ENCODE measurements at regions not wholly inside any gene's neighbourhood (a gene's known extent, or its start where the extent isn't known, plus 50 kb on each side); places are given as distances from the start of the nearest gene placed in this dataset.

DNA sequence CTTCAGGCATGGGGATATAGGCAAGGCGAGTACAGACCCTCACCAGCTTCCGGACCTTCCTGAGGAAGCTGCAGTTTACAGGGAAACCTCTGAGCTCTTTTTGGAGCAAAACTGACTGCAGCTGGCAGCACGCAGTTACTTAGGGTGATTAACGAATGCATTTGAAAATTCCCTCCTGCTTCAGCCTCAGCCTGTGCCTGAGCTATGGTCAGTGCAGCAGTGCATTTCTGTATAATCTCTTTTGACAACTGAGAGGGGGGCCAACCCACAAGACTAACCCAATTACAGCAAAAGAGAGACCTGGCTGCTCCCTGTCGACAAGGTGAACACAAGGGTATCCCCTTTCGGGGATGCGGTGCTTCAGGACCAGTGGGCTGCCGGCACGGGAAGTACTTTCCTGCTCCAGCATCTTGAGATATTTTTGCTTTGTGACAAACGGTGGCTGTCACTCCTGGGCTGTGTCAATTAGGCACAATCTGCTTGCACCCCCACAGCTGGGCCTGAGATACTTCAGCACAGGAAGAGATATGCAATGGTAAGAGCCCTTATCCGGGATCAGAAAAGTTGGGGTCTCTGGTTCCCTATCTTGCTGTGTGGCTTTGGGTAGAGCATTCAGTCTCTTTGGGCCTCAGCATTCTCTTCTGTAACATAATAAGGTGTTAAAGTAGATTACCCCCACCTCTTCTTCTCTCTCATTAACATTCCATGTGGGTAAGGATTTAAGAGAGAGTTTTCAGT, 141.0 kb downstream of the TMEM17 start:
- DNase-seq: peak; percentile 59

DNA sequence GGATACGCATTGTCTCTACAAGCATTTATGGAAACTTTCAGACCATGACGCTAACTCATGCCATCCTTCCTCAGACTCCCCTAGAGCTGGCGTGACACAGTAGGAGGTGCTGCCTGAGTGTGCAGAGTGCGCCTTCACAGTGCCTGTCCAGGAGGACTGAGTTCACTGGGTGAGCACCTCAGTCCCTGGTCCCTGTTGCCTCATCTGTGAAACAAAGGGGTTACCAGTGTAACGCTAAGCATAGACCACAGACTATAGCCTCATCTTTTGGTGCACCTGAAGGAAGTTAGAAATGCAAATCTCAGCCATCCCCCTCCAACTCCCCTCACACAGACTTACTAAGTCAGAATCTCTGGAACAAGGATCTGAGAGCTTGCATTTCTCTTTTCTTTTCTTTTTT, 142.8 kb downstream of the TMEM17 start:
- DNase-seq: no peak

DNA sequence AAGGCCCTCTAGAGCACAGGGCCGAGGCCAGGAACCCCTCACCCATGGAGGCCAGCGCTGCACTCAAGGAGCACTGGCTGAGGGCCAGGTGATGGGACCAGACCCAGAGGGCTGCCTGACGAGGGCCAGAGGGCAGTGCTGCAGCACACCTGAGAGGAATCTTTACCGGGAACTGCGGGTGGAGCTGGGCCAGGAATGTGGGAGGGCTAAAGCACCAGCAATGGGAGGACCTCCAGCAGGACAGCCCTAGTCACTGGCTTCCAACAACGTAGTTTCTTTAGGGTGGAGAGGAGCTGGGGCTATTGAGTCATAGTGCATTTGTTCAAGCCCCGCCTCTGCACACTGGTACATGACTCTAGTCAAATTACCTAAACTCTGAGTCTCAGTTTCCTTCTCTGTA, 143.4 kb downstream of the TMEM17 start:
- no peak for DNase-seq

DNA sequence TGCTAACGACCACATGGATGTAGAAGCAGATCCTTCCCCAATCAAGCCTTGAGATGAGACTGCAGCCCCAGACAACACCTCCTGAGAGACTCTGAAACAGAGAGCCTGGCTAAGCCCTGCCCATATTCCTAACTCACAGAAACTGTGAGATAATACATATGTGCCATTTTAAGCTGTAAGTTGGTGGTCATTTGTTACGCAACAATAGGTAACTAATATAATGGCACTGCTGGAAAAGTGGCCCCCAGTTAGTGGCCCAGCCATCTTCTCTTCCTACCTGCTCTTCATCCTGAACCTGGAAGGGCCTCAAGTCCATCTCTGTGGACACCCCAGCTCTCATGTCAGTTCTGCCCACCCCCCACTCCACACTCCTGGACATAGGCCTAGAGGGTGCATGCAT, 144.0 kb downstream of the TMEM17 start:
- DNase-seq: no peak

DNA sequence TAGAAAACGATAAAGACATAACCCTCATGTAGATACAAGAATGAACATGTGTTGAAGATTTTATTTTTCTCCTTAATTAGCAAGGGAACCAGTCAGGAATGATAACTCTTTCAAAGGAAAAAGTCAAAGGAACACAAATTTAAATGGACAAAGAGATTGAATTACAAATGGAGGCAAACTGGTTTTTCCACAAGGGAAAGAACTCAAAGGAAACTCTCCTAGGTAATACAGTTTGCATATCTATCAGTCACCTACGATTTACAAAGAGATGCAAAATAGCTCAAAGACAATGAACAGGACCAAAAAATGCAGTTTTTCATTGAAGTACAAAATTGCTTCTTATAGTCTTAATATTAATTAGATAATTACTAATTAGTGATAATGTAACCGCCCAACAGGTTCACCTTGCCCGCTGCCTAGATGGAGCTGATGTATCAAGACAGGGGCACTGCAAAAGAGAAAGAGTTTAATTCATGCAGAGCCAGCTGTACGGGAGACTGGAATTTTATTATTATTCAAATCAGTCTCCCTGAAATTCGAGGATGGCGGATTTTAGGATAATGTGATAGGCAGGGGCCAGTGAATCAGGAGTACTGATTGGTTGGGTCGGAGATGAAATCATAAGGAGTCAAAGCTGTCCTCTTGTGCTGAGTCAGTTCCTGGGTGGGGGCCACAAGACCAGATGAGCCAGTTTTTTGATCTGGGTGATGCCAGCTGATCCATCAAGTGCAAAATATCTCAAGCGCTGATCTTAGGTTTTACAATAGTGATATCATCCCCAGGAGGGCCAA, 151.0 kb downstream of the TMEM17 start:
- DNase-seq: no peak

DNA sequence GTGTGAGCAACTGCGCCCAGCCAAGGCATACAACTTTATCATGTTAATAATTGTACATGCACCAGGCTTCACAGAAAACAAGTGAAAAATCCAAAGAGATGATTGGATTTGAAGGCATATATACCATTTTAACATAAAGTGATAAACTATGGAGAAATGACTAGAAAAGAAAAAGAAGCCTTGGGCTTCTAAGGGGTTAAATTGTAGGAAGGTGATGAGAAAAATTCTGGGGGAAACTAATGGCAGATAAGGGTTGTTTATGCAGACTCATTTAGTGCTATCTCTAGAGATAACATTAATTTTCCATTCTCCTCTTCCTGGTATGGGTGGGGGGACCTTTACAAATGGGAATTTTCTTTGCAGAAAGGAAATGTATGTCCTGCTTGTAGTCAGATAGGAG, 154.0 kb downstream of the TMEM17 start:
- DNase-seq: no peak

DNA sequence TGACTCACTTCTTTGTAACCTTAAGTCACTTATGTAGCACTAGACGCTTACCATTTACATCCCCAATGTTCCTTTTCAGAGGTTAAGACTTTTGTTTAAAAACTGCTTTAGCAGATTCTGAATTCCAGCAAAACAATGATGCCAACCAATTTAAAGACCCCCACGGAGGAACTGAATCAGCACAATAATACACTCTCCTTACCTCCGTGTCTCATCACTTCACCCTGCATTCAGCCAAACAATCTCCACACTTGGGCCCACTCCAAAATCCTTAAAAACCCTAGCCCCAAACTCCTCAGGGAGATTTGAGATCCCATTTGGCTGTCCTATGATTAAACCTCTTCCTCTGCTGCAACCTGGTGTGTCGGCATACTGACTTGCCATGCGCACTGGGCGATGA, 153.9 kb downstream of the B3GNT2 start:
- no peak for DNase-seq

DNA sequence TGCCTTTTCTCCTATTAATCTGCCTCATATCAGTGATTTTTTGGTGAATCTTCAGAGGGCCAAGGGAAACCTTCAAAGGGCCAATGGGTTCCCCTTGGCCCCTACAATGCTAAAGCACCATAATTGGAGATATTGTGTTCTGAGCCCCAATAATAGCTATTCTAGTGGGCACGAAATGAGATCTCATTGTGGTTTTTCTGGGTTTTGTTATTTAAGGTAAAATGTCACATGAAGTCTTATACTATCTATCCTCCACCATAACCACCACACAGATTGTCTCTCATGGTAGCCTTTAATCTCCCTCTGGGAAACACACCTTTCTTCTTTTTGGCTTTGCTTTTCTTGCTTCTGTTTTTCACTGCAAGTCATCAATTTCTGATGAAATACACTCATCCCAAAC, 152.8 kb downstream of the B3GNT2 start:
- DNase-seq: no peak

DNA sequence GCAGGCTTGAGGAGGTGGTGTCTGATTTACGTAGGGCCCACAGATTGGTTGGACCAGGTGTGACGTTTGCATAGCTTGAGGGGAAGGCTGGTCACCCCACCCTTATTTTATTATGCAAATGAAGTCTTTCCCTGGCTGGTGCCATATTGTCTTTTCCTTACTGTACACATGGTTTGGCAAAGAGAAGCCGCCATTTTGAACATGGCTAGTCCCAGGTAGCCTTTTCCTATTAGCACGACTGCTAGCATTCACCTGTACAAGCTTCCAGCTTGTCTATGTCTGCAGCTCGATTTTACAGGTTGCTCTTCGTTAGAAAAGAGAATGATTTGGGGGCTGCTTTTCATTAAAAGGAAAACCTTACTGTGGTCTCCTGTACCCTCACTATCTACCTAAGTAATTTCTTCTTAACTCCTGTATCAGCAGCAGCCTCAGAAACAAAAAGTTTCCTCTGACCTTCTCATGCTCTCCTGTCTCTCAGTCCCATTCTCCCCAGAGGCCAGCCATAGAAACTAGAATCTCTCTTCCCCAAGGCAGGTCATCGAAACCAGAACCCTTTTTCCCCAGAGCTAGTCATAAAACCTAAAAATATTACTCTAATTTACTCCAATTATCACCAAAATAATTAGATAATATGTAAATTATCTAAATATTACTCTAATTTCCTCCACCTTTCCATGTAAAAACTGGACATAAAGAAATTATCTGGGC, 151.8 kb downstream of the B3GNT2 start:
- DNase-seq: no peak

DNA sequence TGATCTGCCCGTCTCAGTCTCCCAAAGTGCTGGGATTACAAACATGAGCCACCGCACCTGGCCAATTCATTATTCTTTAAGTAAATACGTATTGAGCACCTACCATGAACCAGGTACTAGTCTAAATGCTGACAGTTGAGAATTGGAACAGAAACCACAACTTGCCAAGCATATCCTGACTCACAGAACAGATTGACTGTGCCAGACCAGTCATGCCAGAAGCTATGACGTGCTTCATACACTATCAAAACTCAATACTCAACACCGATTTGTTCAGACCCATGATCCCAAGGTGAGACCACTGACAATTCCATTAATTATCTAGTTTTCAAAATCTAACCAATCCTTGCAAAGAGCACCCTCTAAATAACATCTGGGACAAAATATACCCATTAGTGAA, 148.6 kb downstream of the B3GNT2 start:
- DNase-seq: no peak

DNA sequence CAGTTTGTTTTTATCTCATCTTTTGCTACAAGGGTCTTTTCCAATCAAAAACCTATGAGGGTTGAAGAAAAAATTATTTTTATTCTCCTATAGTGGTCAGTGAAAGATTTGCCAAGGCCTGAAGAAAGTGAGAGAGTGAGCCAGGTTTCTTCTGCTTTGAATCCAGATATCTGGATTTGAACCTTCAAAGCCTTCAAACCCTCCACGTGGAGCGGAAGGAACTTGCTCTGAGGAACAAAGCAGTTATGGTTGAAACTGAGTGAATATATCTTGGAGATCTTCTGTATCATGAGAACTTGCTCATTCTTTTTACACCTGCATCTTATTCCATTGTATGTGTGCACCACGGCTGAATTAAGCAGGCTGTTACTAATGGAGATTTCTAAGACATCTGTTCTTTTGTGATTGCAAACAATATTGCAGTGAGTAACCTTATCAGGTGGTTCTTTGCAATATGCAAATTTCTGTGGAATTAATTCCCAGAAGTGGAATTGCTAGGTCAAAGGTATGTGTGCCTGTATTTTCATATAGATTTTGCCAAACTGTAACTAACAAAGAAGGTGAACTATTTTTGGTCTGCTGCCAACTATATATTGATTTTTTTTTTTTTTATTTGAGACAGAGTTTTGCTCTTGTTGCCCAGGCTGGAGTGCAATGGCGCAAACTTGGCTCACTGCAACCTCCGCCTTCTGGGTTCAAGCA, 147.9 kb downstream of the B3GNT2 start:
- DNase-seq: peak; percentile 37

DNA sequence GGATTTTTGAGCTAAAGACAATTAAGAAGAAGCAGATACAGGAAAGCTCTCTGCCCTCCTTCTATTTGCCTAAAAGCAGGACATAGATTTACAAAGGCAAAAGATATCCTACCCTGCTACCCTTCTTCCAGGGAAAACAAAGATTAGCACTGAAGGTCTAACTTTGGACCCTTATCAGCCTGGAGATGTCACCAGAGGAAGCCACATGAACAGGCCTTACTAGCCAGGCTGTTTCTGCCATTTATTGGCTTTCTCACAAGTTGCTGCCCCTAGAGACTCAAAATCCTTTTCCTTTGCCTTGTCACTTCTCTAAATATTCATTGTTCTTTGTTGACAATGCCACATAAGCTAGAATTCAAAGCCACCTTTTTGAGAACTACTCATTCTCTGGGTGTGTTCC, 147.3 kb downstream of the B3GNT2 start:
- DNase-seq: peak; percentile 80

DNA sequence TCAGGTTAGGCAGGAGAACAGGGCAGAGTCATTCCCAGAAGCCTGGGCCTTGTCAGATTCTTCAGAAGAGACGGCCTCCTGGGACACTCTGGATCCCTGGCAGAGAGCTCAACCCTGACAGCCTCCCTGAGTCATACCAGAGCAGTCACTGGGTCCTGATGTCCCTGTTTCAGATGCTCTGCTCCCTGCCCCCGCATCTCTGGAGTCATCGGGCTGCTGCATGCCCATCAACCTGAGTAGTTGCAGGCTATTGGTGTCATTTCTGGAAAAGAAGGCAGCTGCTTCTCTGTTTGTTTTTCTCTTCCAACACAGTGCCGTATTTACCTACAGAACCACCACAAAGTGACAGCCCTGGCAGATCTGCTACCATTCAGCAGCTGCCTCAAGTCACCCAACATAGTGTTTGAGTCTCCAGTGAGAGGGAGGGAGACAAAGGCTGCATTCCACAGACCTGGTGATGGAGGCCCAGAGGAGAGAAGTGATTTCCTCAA, 145.1 kb downstream of the B3GNT2 start:
- no peak for DNase-seq

DNA sequence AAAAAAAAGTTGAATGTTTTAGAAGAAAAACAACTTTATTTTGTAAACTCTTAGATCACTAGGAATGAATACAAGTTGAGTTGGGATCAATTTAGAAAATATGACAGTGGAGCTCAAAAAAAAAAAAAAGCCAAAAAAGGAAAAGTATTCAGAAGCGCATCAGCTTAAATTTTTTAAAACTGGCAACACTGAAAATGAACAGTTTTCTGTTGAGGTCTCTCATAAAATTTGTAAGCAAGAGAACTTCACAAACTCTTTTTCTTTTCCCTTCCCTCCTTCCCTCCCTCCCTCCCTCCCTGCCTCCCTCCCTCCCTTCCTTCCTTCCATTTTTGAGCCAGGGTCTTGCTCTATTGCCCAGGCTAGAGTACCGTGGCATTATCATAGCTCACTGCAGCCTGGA, 143.9 kb downstream of the B3GNT2 start:
- DNase-seq: no peak

DNA sequence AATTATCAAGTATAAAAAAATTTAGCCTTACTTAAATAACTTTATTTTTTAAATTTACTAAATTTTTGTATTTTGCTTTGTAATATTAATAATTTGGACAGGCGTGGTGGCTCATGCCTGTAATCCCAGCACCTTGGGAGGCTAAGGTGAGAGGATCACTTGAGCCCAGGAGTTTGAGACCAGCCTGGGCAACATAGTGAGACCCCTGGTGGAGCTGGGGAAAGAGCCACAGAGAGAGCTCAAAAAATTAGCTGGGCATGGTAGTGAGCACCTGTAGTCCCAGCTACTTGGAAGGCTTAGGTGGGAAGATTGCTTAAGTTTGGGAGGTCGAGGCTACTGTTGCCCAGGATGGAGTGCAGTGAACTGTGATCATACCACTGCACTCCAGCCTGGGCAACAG, 143.5 kb downstream of the B3GNT2 start:
- DNase-seq: no peak

DNA sequence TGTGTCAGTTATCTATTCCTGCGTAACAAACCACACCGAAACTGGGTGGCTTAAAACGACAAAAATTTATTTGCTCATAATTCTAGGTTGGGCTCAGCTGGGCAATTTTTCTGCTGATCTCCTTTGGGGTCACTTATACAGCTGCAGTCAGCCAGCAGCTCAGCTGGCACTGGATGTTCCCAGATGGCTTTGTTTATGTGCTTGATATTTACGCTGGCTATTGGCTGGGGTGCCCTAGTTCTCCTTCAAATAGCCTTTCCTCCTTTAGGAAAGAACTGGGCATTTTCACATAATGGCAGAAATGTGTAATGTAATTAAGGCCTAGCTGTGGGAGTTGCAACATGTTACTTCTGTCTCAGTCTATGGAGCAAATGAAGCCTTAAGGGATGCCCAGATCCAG, 142.2 kb downstream of the B3GNT2 start:
- no peak for DNase-seq

DNA sequence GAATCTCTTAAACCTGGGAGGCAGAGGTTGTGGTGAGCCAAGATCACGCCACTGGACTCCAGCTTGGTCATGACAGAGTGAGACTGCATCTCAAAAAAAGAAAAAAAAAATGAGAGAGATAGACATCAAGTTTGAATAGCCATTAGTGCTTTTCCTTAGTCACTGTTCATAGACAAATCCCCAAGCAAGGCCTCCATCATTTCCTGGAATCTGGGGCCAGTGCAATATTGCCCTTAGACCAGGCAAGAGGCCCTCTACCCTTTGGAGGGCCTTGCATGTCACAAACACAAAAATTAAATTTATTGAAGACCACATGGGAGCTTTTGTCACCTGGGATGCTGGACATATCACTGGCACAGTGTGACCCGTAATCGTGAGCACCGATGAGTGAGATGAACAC, 141.5 kb downstream of the B3GNT2 start:
- no peak for DNase-seq

DNA sequence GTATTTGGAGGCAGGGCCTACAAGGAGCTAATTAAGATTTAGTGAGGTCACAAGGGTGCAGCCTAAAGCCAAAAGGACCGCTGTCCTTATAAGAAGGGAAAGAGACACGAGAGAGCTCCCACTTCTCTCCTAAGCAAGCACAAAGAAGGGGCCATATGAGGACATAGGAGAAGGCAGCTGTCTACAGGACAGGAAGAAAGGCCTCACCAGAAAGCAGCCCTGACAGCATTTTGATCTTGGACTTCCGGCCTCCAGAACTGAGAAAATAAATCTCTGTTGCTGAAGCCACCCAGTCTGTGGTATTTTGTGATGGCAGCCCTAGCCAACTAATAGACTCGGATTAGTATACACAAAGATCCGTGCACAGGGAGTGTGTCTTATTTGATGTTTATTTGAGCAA, 139.7 kb downstream of the B3GNT2 start:
- DNase-seq: no peak

DNA sequence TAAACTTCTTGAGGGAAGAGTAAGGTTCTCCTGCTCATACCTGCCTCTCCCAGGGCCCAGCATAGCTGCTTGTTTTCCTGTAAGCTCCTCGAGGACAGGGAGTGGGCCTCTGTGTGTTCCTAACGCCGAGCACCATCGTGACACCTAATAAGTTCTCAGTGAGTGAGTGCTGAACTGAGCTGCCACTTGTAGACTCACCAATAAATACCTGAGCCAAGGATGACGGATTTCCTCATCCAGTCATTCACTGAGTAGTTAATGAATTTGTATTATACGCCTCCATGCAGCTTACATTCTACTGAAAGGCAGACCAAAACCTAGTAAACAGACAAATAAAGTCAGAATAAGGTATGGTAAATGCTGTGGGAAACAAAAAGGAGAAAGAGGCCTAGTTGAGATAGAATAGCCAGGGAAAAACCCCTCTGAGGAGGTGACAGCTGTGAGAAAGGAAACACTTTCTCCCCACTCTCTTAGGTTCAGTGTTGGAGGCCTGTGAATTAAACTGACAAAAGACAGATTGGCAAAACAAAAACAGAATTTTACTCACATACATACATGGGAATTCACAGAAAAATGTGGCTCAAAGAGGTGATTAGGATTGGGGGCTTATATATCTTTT, 138.6 kb downstream of the B3GNT2 start:
- no peak for DNase-seq

DNA sequence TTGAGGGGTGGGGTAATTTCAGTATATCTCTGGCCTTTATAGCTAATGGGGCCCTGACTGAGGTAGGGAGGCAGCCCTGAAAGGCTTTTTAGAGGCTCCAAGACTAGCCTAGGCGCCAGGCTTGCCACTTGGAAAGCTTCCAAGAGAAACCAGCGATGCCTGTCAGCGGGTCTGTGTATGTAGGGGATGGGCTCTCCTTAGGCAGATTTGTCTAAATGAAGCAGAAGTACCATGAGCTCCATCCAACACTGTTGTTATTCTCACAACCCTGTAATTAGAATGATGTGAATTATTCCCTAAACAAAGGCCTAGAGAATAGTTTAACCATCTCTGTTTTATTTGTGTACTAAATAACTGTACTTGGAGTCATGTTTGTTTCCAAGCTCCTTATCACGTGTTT, 138.1 kb downstream of the B3GNT2 start:
- peak; percentile 69 for DNase-seq

DNA sequence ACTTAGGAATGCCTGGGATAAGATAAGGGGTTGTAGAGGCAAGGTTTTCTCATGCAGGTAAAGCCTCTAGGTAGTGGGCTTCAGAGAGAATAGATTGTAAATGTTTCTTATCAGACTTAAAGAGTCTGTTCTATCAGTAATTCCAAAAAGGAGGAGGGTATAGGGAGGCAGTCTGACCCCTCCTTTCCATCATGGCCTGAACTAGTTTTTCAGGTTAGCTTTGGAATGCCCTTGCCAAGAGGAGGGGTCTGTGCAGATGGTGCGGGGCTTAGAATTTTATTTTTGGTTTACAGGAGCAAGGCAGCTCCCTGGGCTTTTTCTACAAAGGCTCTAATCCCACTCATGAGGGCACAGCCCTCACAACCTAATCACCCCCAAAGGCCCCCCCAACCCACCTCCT, 135.0 kb downstream of the B3GNT2 start:
- DNase-seq: no peak

DNA sequence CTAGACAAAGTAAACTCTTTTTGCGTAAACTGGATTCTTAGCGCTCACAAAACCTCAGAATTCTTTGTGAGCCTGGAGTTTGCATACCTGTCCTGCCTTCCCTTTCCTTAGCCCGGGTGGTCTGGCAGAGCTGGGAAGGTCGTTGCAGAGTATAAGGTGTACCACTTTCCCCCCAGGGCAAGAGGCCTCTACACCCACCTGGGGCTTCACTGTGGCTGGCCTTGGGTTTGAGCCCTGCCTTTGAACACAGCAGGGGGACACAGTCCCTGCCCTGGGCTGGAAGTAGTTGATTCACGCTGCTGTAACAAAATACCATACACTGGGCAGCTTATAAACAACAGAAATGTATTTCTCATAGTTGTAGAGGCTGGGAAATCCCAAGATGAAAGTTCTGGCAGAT, 133.9 kb downstream of the B3GNT2 start:
- DNase-seq: no peak

DNA sequence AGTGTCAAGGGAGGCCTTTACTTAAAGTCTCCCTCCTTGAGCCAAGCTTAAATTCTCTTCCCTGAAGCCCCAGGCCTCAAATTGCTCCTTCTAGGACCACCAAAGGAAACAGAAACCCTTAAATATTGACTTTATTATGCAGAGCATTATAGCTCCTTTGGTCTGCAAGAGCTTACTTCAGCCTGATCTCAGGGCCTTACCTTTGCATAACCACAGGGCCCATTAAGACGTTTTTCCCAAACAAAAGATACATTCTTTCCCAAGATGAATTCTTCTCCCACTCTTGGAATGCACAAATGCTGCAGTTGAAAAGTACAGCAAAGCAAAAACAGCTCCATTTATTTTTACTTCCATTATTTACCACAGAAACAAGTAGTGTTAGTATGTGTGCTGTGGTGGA, 130.8 kb downstream of the B3GNT2 start:
- DNase-seq: no peak

Measured in hematopoietic multipotent progenitor cell treated with erythropoietin and hydrocortisone succinate and interleukin-3 and kit ligand, for 4 days (in vitro differentiated cells).